ENCODE measurements at regions not wholly inside any gene's neighbourhood (a gene's known extent, or its start where the extent isn't known, plus 50 kb on each side); places are given as distances from the start of the nearest gene placed in this dataset.

DNA sequence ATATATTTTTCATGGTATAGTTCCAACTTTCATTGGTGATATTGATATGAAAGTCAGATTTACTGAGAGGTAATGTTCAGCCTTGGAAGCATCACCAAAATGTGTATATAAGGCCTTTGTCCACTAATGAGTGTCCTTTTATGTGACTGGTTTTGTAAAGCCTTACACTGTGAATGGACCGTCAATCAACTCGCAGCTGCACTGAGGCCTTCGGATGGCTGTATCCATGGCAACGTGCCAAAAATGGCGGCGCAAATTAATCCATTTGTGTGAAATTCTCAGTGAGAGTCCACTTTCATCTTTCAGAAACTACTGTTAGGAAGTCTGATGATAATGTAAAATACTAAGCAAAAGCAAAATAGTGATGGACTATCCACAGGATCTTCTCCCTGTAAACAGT lies 131.7 kb downstream of the SPCS3 start:
- Histone ChIP-seq H3K36me3 (ENCODE audit: low read depth) (no peaks in the 10 kb centered on the region), H3K4me1 (ENCODE audit: insufficient read depth) (no peaks in the 10 kb centered on the region)
- 85 to 92% methylated on average over 6 of the region's 6 CpGs for WGBS, 2 experiments (ENCODE audit: low coverage in 1 of 2, low lambda C conversion rate in 2 of 2, missing lambda C conversion rate in 2 of 2)

GRCh38 chr4:176453079-176453478 lies 133.3 kb downstream of the SPCS3 start:
- Histone ChIP-seq H3K9me3 (ENCODE audit: low read depth) (no peaks in the 10 kb centered on the region), H3K4me2 (ENCODE audit: unreplicated experiment) (no peak overlapping the region), H3K27me3 (replicated peaks; ENCODE audit: insufficient read depth) (no peaks in the 10 kb centered on the region), H3F3A (ENCODE audit: insufficient read depth) (no peaks in the 10 kb centered on the region), H2AFZ (no peak overlapping the region), H3K27ac (no peak overlapping the region), H4K20me1 (ENCODE audit: insufficient read depth) (no peaks in the 10 kb centered on the region), H3K9me2 (ENCODE audit: insufficient read depth) (no peaks in the 10 kb centered on the region), H3K36me3 (ENCODE audit: low read depth) (no peaks in the 10 kb centered on the region), H3K4me1 (ENCODE audit: insufficient read depth) (no peaks in the 10 kb centered on the region), H3K4me3 (no peak overlapping the region), H3K9ac (no peak overlapping the region), H3K79me2 (ENCODE audit: insufficient read depth) (no peaks in the 10 kb centered on the region)
- DNase-seq = no peak
- in situ Hi-C loops (cut with MboI) = no loop called here
- TF ChIP-seq EZH2 (IDR thresholded peaks at IDR 0.05; ENCODE audit: insufficient read depth, poor library complexity, severe bottlenecking) (no peak), EZH2phosphoT487 (IDR thresholded peaks at IDR 0.05; ENCODE audit: insufficient read depth, low read depth) (no peak)

More for the DNA sequence above, 131.7 kb downstream of the SPCS3 start:
- H3K9me2 ChIP-seq (ENCODE audit: insufficient read depth) = no peaks in the 10 kb centered on the region
- no peaks in the 10 kb centered on the region for H3K27me3 ChIP-seq (replicated peaks; ENCODE audit: insufficient read depth)
- H3K4me2 ChIP-seq (ENCODE audit: unreplicated experiment) = no peak overlapping the region
- no peak overlapping the region for H3K27ac ChIP-seq
- H2AFZ ChIP-seq = no peak overlapping the region
- H3K9ac ChIP-seq = no peak overlapping the region
- H4K20me1 ChIP-seq (ENCODE audit: insufficient read depth) = no peaks in the 10 kb centered on the region
- in situ Hi-C loops (cut with MboI) = no loop called here
- no peaks in the 10 kb centered on the region for H3K9me3 ChIP-seq (ENCODE audit: low read depth)
- H3K79me2 ChIP-seq (ENCODE audit: insufficient read depth) = no peaks in the 10 kb centered on the region
- DNase-seq = no peak
- TF ChIP-seq EZH2phosphoT487 (IDR thresholded peaks at IDR 0.05; ENCODE audit: insufficient read depth, low read depth) (no peak), EZH2 (IDR thresholded peaks at IDR 0.05; ENCODE audit: insufficient read depth, poor library complexity, severe bottlenecking) (no peak)
- H3K4me3 ChIP-seq = no peak overlapping the region
- H3F3A ChIP-seq (ENCODE audit: insufficient read depth) = no peaks in the 10 kb centered on the region

GRCh38 chr4:176453658-176454057 lies 133.9 kb downstream of the SPCS3 start:
- H3K4me2 ChIP-seq (ENCODE audit: unreplicated experiment) = no peak overlapping the region
- no peak overlapping the region for H3K4me3 ChIP-seq
- no peaks in the 10 kb centered on the region for H4K20me1 ChIP-seq (ENCODE audit: insufficient read depth)
- no peaks in the 10 kb centered on the region for H3K36me3 ChIP-seq (ENCODE audit: low read depth)
- H3K9me3 ChIP-seq (ENCODE audit: low read depth) = no peaks in the 10 kb centered on the region
- no peak overlapping the region for H3K27ac ChIP-seq
- no peak for DNase-seq
- H2AFZ ChIP-seq = no peak overlapping the region
- no peaks in the 10 kb centered on the region for H3K79me2 ChIP-seq (ENCODE audit: insufficient read depth)
- H3F3A ChIP-seq (ENCODE audit: insufficient read depth) = no peaks in the 10 kb centered on the region
- no peaks in the 10 kb centered on the region for H3K4me1 ChIP-seq (ENCODE audit: insufficient read depth)
- H3K9me2 ChIP-seq (ENCODE audit: insufficient read depth) = no peaks in the 10 kb centered on the region
- WGBS, 2 experiments (ENCODE audit: low coverage in 1 of 2, low lambda C conversion rate in 2 of 2, missing lambda C conversion rate in 2 of 2) = 75 to 78% methylated on average over 2 of the region's 2 CpGs
- H3K27me3 ChIP-seq (replicated peaks; ENCODE audit: insufficient read depth) = no peaks in the 10 kb centered on the region
- TF ChIP-seq EZH2phosphoT487 (IDR thresholded peaks at IDR 0.05; ENCODE audit: insufficient read depth, low read depth) (no peak), EZH2 (IDR thresholded peaks at IDR 0.05; ENCODE audit: insufficient read depth, poor library complexity, severe bottlenecking) (no peak)
- no peak overlapping the region for H3K9ac ChIP-seq
- in situ Hi-C loops (cut with MboI) = no loop called here

- H3K36me3 ChIP-seq (ENCODE audit: low read depth) = no peaks in the 10 kb centered on the region
- no peak for TF ChIP-seq EZH2phosphoT487 (IDR thresholded peaks at IDR 0.05; ENCODE audit: insufficient read depth, low read depth)
- TF ChIP-seq EZH2 (IDR thresholded peaks at IDR 0.05; ENCODE audit: insufficient read depth, poor library complexity, severe bottlenecking) = no peak
- no peaks in the 10 kb centered on the region for H3K9me3 ChIP-seq (ENCODE audit: low read depth)
- no peak for DNase-seq
- H3K4me1 ChIP-seq (ENCODE audit: insufficient read depth) = no peaks in the 10 kb centered on the region
- H3K27ac ChIP-seq = no peak overlapping the region
- H3K27me3 ChIP-seq (replicated peaks; ENCODE audit: insufficient read depth) = no peaks in the 10 kb centered on the region
- no peaks in the 10 kb centered on the region for H3K79me2 ChIP-seq (ENCODE audit: insufficient read depth)
- H3K9ac ChIP-seq = no peak overlapping the region
- H3K9me2 ChIP-seq (ENCODE audit: insufficient read depth) = no peaks in the 10 kb centered on the region
- H2AFZ ChIP-seq = no peak overlapping the region
- WGBS, 2 experiments (ENCODE audit: low coverage in 1 of 2, low lambda C conversion rate in 2 of 2, missing lambda C conversion rate in 2 of 2) = 59 to 62% methylated on average over 2 of the region's 2 CpGs
- H3K4me2 ChIP-seq (ENCODE audit: unreplicated experiment) = no peak overlapping the region
- in situ Hi-C loops (cut with MboI) = no loop called here
- H4K20me1 ChIP-seq (ENCODE audit: insufficient read depth) = no peaks in the 10 kb centered on the region
- H3F3A ChIP-seq (ENCODE audit: insufficient read depth) = no peaks in the 10 kb centered on the region
- no peak overlapping the region for H3K4me3 ChIP-seq
Observed at GRCh38 chr4:176464748-176465147, 145.0 kb downstream of the SPCS3 start.

DNA sequence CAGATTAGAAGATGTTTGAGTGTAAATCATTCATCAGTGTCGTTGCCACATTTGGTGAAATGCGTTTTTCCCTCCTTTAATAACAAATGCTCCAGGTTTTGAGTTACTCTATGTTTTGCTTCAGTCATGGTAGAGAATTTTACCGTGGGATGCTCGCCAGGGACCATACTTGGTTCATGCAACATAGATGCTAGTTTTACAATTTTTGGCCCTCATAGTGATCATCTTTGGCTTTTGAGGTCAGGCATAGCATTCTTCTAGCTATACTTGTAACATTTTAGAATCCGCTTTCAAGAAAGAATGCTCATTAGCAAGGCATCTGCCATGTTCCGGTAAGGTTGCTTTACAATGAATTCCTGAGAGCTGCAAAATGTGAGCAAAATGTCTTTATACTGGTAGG lies 147.2 kb downstream of the SPCS3 start:
- H3K9ac ChIP-seq = no peak overlapping the region
- H3K4me1 ChIP-seq (ENCODE audit: insufficient read depth) = no peaks in the 10 kb centered on the region
- no peaks in the 10 kb centered on the region for H4K20me1 ChIP-seq (ENCODE audit: insufficient read depth)
- no peak overlapping the region for H3K4me2 ChIP-seq (ENCODE audit: unreplicated experiment)
- DNase-seq = peak; percentile 49
- 64 to 65% methylated on average over 6 of the region's 6 CpGs for WGBS, 2 experiments (ENCODE audit: low coverage in 1 of 2, low lambda C conversion rate in 2 of 2, missing lambda C conversion rate in 2 of 2)
- H3K9me3 ChIP-seq (ENCODE audit: low read depth) = no peaks in the 10 kb centered on the region
- no peaks in the 10 kb centered on the region for H3K27me3 ChIP-seq (replicated peaks; ENCODE audit: insufficient read depth)
- H3K4me3 ChIP-seq = no peak overlapping the region
- no peaks in the 10 kb centered on the region for H3K36me3 ChIP-seq (ENCODE audit: low read depth)
- TF ChIP-seq EZH2 (IDR thresholded peaks at IDR 0.05; ENCODE audit: insufficient read depth, poor library complexity, severe bottlenecking) = no peak
- H3K79me2 ChIP-seq (ENCODE audit: insufficient read depth) = no peaks in the 10 kb centered on the region
- no peak overlapping the region for H3K27ac ChIP-seq
- H3K9me2 ChIP-seq (ENCODE audit: insufficient read depth) = no peaks in the 10 kb centered on the region
- no peak overlapping the region for H2AFZ ChIP-seq
- H3F3A ChIP-seq (ENCODE audit: insufficient read depth) = no peaks in the 10 kb centered on the region
- in situ Hi-C loops (cut with MboI) = no loop called here
